PC-9 (cell line): ENCODE measurements at regions not wholly inside any gene's neighbourhood (a gene's known extent, or its start where the extent isn't known, plus 50 kb on each side); places are given as distances from the start of the nearest gene placed in this dataset.

Source experiments
- EZH2 ChIP-seq: fragments of 200-600 bp; sonication (generic); IDR thresholded peaks from 2 replicates; pipeline ENCODE4 v1.8.0; 2017; ENCODE audit warnings: antibody characterized with exemption, low read depth
- TF ChIP-seq, protein P1 (sequence below): fragments of 200-600 bp; sonication (generic); conservative IDR thresholded peaks from 2 replicates; pipeline ENCODE4 v1.6.1; 2017; ENCODE audit warnings: mixed run types, antibody characterized with exemption, mild to moderate bottlenecking, moderate library complexity

DNA sequence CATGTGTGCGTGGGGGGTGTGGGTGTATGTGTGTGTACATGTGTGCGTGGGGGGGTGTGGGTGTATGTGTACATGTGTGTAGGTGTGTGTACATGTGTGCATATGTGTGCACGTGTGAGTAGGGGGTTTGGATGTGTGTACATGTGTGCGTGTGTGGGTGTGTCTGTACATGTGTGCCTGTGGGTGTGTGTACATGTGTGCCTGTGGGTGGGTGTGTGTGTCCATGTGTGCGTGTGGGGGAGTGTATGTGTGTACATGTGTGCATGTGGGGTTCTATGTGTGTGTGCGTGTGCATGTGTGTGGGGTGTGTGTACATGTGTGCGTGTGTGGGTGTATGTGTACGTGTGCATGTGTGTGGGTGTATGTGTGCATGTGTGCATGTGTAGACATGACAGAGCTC, 129.1 kb downstream of the C16orf95 start:
- TF ChIP-seq, protein P1, sequence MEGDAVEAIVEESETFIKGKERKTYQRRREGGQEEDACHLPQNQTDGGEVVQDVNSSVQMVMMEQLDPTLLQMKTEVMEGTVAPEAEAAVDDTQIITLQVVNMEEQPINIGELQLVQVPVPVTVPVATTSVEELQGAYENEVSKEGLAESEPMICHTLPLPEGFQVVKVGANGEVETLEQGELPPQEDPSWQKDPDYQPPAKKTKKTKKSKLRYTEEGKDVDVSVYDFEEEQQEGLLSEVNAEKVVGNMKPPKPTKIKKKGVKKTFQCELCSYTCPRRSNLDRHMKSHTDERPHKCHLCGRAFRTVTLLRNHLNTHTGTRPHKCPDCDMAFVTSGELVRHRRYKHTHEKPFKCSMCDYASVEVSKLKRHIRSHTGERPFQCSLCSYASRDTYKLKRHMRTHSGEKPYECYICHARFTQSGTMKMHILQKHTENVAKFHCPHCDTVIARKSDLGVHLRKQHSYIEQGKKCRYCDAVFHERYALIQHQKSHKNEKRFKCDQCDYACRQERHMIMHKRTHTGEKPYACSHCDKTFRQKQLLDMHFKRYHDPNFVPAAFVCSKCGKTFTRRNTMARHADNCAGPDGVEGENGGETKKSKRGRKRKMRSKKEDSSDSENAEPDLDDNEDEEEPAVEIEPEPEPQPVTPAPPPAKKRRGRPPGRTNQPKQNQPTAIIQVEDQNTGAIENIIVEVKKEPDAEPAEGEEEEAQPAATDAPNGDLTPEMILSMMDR = no peak
- TF ChIP-seq EZH2 = no peak
